Lower lobe of right lung (tissue), 2 donors: ENCODE measurements at regions not wholly inside any gene's neighbourhood (a gene's known extent, or its start where the extent isn't known, plus 50 kb on each side); places are given as distances from the start of the nearest gene placed in this dataset.

ENCODE experiments used
- ATAC-seq, 2 donors: fragments of 200-7000 bp; cut with Tn5 transposase; one replicate each; pipeline ENCODE4 v1.9.1; 2020 to 2022; ENCODE audit warnings: mild to moderate bottlenecking in 2 of 2, moderate library complexity in 2 of 2
- DNase-seq: peaks from one replicate; pipeline ENCODE4 v3.0.0-alpha.2; 2020
- H3K27ac ChIP-seq: fragments of 200-600 bp; one replicate; pipeline ENCODE4 v1.8.0; 2022
- H3K27me3 ChIP-seq: fragments of 200-600 bp; one replicate; pipeline ENCODE4 v1.8.0; 2022; ENCODE audit warnings: low read depth
- H3K36me3 ChIP-seq: fragments of 200-600 bp; one replicate; pipeline ENCODE4 v1.8.0; 2022; ENCODE audit warnings: mild to moderate bottlenecking
- H3K4me1 ChIP-seq: fragments of 200-600 bp; one replicate; pipeline ENCODE4 v1.8.0; 2022
- H3K4me3 ChIP-seq: fragments of 200-600 bp; one replicate; pipeline ENCODE4 v1.8.0; 2022; ENCODE audit warnings: mild to moderate bottlenecking
- H3K9me3 ChIP-seq: fragments of 200-600 bp; one replicate; pipeline ENCODE4 v1.8.0; 2022
- intact Hi-C: fragments of 100-400 bp; cut with DNase I; formaldehyde crosslinking; loops from one replicate; pipeline ENCODE4 v1.11.0; 2022
- TF ChIP-seq, protein P1 (sequence below): fragments of 200-600 bp; IDR thresholded peaks from one replicate; pipeline ENCODE4 v1.8.0; 2022; ENCODE audit warnings: antibody characterized with exemption, mild to moderate bottlenecking
- donor health status: DM: no; HTN: yes; CAD: no; lungs with severe emphysema.

DNA sequence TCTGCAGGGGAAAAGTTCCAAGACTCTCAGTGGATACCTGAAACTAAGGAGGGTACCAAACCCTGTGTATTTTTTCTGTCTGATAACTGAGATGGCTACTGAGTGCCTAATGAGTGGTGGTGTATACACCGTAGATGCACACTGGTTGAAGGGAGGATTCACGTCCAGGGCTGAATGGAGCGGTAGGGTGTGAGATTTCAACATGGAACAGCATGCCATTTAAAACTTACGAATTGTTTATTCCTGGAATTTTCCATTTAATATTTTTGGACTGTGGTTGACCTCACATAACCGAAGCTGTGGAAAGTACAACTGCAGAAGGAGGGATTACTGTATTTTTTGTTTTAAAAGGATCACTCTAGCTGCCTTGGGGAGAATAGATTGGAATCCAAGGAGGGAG, 322.5 kb upstream of the SORL1-AS1 start:
- Histone ChIP-seq H3K4me3 (no peak overlapping the region), H3K27me3 (no peaks in the 10 kb centered on the region), H3K4me1 (no peaks in the 10 kb centered on the region), H3K27ac (no peak overlapping the region), H3K36me3 (no peaks in the 10 kb centered on the region), H3K9me3 (no peaks in the 10 kb centered on the region)
- intact Hi-C loops: no loop called here
- TF ChIP-seq, protein P1, sequence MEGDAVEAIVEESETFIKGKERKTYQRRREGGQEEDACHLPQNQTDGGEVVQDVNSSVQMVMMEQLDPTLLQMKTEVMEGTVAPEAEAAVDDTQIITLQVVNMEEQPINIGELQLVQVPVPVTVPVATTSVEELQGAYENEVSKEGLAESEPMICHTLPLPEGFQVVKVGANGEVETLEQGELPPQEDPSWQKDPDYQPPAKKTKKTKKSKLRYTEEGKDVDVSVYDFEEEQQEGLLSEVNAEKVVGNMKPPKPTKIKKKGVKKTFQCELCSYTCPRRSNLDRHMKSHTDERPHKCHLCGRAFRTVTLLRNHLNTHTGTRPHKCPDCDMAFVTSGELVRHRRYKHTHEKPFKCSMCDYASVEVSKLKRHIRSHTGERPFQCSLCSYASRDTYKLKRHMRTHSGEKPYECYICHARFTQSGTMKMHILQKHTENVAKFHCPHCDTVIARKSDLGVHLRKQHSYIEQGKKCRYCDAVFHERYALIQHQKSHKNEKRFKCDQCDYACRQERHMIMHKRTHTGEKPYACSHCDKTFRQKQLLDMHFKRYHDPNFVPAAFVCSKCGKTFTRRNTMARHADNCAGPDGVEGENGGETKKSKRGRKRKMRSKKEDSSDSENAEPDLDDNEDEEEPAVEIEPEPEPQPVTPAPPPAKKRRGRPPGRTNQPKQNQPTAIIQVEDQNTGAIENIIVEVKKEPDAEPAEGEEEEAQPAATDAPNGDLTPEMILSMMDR: no peak
- no peak for DNase-seq
- ATAC-seq: no peak

DNA sequence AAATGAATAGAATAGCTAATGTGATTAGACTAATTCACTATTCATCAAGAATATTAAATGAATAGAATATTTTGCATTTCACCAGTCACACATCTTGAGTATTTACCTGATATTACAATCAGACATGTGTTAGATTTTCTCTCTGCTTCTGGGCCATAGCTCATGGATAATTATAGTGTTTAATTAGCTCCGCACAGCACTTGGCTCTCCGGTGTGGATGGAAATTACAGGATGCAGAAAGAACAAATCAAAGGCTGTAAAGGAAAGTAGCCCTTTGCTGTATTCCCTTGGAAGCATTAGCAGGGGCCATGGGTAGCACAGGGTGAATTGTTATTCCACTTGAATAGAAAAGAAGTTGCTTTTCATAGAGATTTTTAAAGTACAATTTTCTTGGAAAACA, 320.3 kb upstream of the SORL1-AS1 start:
- TF ChIP-seq, protein P1: no peak
- Histone ChIP-seq H3K4me1 (no peaks in the 10 kb centered on the region), H3K9me3 (no peaks in the 10 kb centered on the region), H3K36me3 (no peaks in the 10 kb centered on the region), H3K4me3 (no peak overlapping the region), H3K27ac (no peak overlapping the region), H3K27me3 (no peaks in the 10 kb centered on the region)
- DNase-seq (no peak), ATAC-seq (no peak)
- intact Hi-C loops: no loop called here

DNA sequence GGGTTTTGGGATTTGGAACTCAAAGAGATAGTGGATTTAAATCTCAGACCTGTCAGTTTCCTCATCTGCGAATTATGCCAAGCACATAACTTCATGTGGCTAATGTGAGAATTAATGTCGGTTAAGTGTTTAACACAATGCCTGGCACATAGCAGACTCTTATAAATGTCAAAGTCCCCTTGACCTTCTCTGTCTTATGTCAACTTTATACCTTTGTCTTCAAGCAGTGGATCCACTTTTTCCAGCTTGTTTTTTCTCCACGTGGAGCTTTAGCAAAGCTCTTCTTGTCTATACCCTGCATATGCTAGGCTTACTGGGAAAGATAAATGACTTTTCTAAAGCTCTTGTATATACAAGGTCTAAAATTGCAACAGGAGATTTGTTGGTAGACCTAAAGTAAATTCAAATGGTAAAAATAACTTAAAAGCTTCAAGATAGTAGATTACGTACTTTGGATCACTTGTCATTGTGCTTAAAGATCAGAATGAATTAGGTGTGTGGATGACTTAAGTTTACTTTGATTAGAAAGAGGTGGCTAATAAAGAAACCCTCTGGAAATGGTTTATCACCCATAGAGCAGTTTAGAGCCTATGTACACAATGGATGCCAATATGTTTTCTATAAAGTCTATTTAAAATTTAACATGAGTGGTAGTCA, 318.3 kb upstream of the SORL1-AS1 start:
- TF ChIP-seq, protein P1: no peak
- no peak for ATAC-seq
- intact Hi-C loops: no loop called here
- H3K27me3 ChIP-seq: no peaks in the 10 kb centered on the region
- no peak for DNase-seq
- no peaks in the 10 kb centered on the region for H3K9me3 ChIP-seq
- H3K27ac ChIP-seq: no peak overlapping the region
- no peaks in the 10 kb centered on the region for H3K4me1 ChIP-seq
- no peaks in the 10 kb centered on the region for H3K36me3 ChIP-seq
- H3K4me3 ChIP-seq: no peak overlapping the region

DNA sequence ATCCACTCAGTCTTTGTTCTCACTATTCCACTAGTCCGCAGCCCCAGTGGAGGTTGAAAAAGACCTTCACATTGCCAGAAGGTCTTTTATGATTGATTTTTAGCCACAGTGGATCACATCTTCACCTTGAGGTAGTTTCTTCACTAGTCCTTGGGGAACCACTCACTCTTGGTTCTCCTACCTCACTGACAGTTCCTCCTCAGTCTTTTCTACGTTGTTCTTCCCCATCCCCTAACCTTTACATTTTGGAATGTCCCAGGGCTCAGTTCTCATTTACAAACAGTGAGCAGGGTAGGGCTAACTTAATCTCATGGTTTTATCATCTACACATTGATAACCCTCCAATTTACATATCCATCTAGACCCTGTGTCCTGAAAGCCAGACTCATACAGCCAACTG, 316.4 kb upstream of the SORL1-AS1 start:
- ATAC-seq (no peak), DNase-seq (no peak)
- H3K36me3 ChIP-seq: no peaks in the 10 kb centered on the region
- intact Hi-C loops: no loop called here
- TF ChIP-seq, protein P1: no peak
- no peaks in the 10 kb centered on the region for H3K4me1 ChIP-seq
- H3K9me3 ChIP-seq: no peaks in the 10 kb centered on the region
- no peak overlapping the region for H3K27ac ChIP-seq
- no peak overlapping the region for H3K4me3 ChIP-seq
- H3K27me3 ChIP-seq: no peaks in the 10 kb centered on the region

DNA sequence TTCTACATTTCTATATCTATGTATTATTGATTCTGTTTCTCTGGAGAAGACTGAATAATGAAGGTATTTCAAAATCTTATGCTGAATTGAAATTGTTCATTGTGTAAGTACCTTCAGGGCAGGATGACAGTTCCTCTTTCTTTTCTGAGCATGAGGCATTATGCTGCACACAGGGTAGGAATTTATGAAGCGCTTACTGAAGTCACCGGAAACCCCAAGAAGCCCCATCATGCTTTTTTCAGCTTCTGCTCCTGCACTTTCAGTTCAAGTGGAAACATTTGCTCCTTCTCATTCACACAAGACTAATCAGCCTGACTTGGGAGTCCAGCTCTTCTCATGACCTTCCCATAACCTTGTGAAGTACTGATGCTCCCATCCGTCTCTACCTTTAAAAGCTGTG, 314.7 kb upstream of the SORL1-AS1 start:
- intact Hi-C loops: no loop called here
- Histone ChIP-seq H3K4me3 (no peak overlapping the region), H3K36me3 (no peaks in the 10 kb centered on the region), H3K27me3 (peaks cover 6% of the 10 kb centered on the region), H3K9me3 (no peaks in the 10 kb centered on the region), H3K4me1 (no peaks in the 10 kb centered on the region), H3K27ac (no peak overlapping the region)
- no peak for DNase-seq
- TF ChIP-seq, protein P1: no peak
- no peak for ATAC-seq
